AG04450 (cell line): ENCODE measurements at regions not wholly inside any gene's neighbourhood (a gene's known extent, or its start where the extent isn't known, plus 50 kb on each side); places are given as distances from the start of the nearest gene placed in this dataset.

ENCODE experiments used
- CTCF ChIA-PET: fragments of 300-600, 350-600 bp; formaldehyde crosslinking; extraction: SDS; loops from one replicate; lab custom pipeline; 2022; ENCODE audit warnings: antibody characterized with exemption, inconsistent platforms; lab: Charles Lee
- POLR2A ChIA-PET: fragments of 350-600 bp; formaldehyde crosslinking; extraction: SDS; loops from one replicate; lab custom pipeline; 2021; ENCODE audit warnings: antibody characterized with exemption, inconsistent platforms; lab: Yijun Ruan, JAX
- DNase-seq: peaks from one replicate; pipeline ENCODE4 v3.0.0-alpha.2; 2011; ENCODE audit warnings: low read depth, low spot score
- H3K27ac ChIP-seq: one replicate; pipeline ENCODE4 v1.5.1; 2012; ENCODE audit warnings: low read depth, low read length, control low read depth
- H3K27me3 ChIP-seq: one replicate; pipeline ENCODE4 v1.6.0; 2012; ENCODE audit warnings: low read length; ENCODE audit not compliant: control insufficient read depth, insufficient read depth
- H3K4me3 ChIP-seq: 2 replicates; pipeline ENCODE4 v1.5.1; 2011; ENCODE audit warnings: mild to moderate bottlenecking, low read depth, low read length, control low read depth
- H3K9me3 ChIP-seq: 2 replicates; pipeline ENCODE4 v1.5.1; 2012; ENCODE audit warnings: low read length; ENCODE audit not compliant: control insufficient read depth, insufficient read depth
- CTCF ChIP-seq: IDR thresholded peaks from 2 replicates; pipeline ENCODE4 v1.5.1; 2011; ENCODE audit warnings: low read depth, low read length, control low read depth, inconsistent platforms

- ChIA-PET POLR2A (no interaction called here), CTCF (interaction anchor here (0.6 kb wide), 1 partner anchor 47 kb away, joined by 3 read pairs; no protein-coding TSS in a partner anchor)
- no peaks in the 10 kb centered on the region for H3K27me3 ChIP-seq
- no peaks in the 10 kb centered on the region for H3K9me3 ChIP-seq
- H3K4me3 ChIP-seq: no peak overlapping the region
- DNase-seq: no peak
- no peak overlapping the region for H3K27ac ChIP-seq
- TF ChIP-seq CTCF: no peak
Observed at GRCh38 chr2:144796164-144796563, 276.2 kb upstream of the ZEB2 start.

GRCh38 chr2:144785253-144785652 is 265.3 kb upstream of the ZEB2 start:
- ChIA-PET CTCF (no interaction called here), POLR2A (no interaction called here)
- no peak for DNase-seq
- no peak for TF ChIP-seq CTCF
- H3K27ac ChIP-seq: no peak overlapping the region
- H3K4me3 ChIP-seq: no peak overlapping the region
- no peaks in the 10 kb centered on the region for H3K9me3 ChIP-seq
- H3K27me3 ChIP-seq: no peaks in the 10 kb centered on the region

- CTCF ChIA-PET: no interaction called here
- no peak for TF ChIP-seq CTCF
- no peak overlapping the region for H3K4me3 ChIP-seq
- H3K27me3 ChIP-seq: no peaks in the 10 kb centered on the region
- no peak for DNase-seq
- H3K9me3 ChIP-seq: no peaks in the 10 kb centered on the region
- POLR2A ChIA-PET: no interaction called here
- H3K27ac ChIP-seq: no peak overlapping the region
Observed at GRCh38 chr2:144780983-144781382, 261.1 kb upstream of the ZEB2 start.

GRCh38 chr2:144776766-144777165 is 256.8 kb upstream of the ZEB2 start:
- POLR2A ChIA-PET: no interaction called here
- no peak for DNase-seq
- no peak overlapping the region for H3K4me3 ChIP-seq
- TF ChIP-seq CTCF: no peak
- no peak overlapping the region for H3K27ac ChIP-seq
- CTCF ChIA-PET: no interaction called here
- H3K27me3 ChIP-seq: no peaks in the 10 kb centered on the region
- H3K9me3 ChIP-seq: no peaks in the 10 kb centered on the region

GRCh38 chr2:144774809-144775208 is 254.9 kb upstream of the ZEB2 start:
- Histone ChIP-seq H3K27me3 (no peaks in the 10 kb centered on the region), H3K4me3 (no peak overlapping the region), H3K27ac (no peak overlapping the region), H3K9me3 (no peaks in the 10 kb centered on the region)
- no peak for DNase-seq
- ChIA-PET POLR2A (no interaction called here), CTCF (no interaction called here)
- TF ChIP-seq CTCF: no peak
